IMR-90 (cell line): ENCODE measurements at regions not wholly inside any gene's neighbourhood (a gene's known extent, or its start where the extent isn't known, plus 50 kb on each side); places are given as distances from the start of the nearest gene placed in this dataset.

Source experiments
- ATAC-seq: fragments of 200-7000 bp; cut with Tn5 transposase; 2 replicates; pipeline ENCODE4 v1.9.1; 2020; ENCODE audit warnings: low read depth, mild to moderate bottlenecking, moderate library complexity
- BruUV-seq: library from RNA; stranded (reverse); fragments of 400-500 nt; replicated peaks from 2 replicates; lab custom pipeline; 2021; lab: Mats Ljungman, UMichigan
- CTCF ChIA-PET: fragments of 300-600 bp; formaldehyde crosslinking; extraction: SDS; loops from one replicate; lab custom pipeline; 2021; ENCODE audit warnings: antibody characterized with exemption; lab: Yijun Ruan, JAX
- POLR2A ChIA-PET: fragments of 300-600 bp; sonication (Branson Sonifier 250); formaldehyde crosslinking; loops from one replicate; lab custom pipeline; 2022; ENCODE audit warnings: antibody characterized with exemption; ENCODE audit not compliant: unreplicated experiment; lab: Charles Lee
- DNase-seq: peaks from one replicate; pipeline ENCODE4 v3.0.0; 2013
- H2AFZ ChIP-seq: replicated peaks from 2 replicates; pipeline ENCODE3; 2013; ENCODE audit warnings: low read length, mild to moderate bottlenecking; ENCODE audit not compliant: poor library complexity
- H2AK5ac ChIP-seq: 2 replicates; pipeline ENCODE4 v1.6.1; 2013; ENCODE audit warnings: low read depth, low read length, inconsistent platforms
- H2AK9ac ChIP-seq: replicated peaks from 2 replicates; pipeline ENCODE3; 2013; ENCODE audit warnings: mild to moderate bottlenecking, low read depth, low read length, moderate library complexity; ENCODE audit not compliant: poor library complexity
- H2BK120ac ChIP-seq: 2 replicates; pipeline ENCODE4 v1.6.1; 2013; ENCODE audit warnings: low read depth, low read length, inconsistent platforms
- H2BK15ac ChIP-seq: 3 replicates; pipeline ENCODE4 v1.6.1; 2013; ENCODE audit warnings: low read depth, low read length, inconsistent platforms
- H2BK20ac ChIP-seq: 2 replicates; pipeline ENCODE4 v1.6.1; 2013; ENCODE audit warnings: low read depth, mild to moderate bottlenecking, inconsistent platforms, low read length, moderate library complexity
- H2BK5ac ChIP-seq: 2 replicates; pipeline ENCODE4 v1.6.1; 2013; ENCODE audit warnings: mild to moderate bottlenecking, low read depth, low read length, inconsistent platforms; ENCODE audit not compliant: poor library complexity, severe bottlenecking
- H3K14ac ChIP-seq: replicated peaks from 2 replicates; pipeline ENCODE4 v1.6.1; 2013; ENCODE audit warnings: low read depth, low read length, inconsistent platforms
- H3K18ac ChIP-seq: 2 replicates; pipeline ENCODE4 v1.6.1; 2013; ENCODE audit warnings: low read depth, low read length, control low read depth
- H3K23ac ChIP-seq: 2 replicates; pipeline ENCODE4 v1.6.1; 2013; ENCODE audit warnings: low read depth, low read length, inconsistent platforms
- H3K27ac ChIP-seq: 2 replicates; pipeline ENCODE4 v1.5.1; 2013; ENCODE audit warnings: mild to moderate bottlenecking, control low read depth, low read length; ENCODE audit not compliant: insufficient read depth
- H3K27me3 ChIP-seq: 2 replicates; pipeline ENCODE4 v1.6.1; 2013; ENCODE audit warnings: low read length; ENCODE audit not compliant: control insufficient read depth, insufficient read depth
- H3K36me3 ChIP-seq: 2 replicates; pipeline ENCODE4 v1.6.1; 2013; ENCODE audit warnings: low read length, mixed read lengths; ENCODE audit not compliant: control insufficient read depth, insufficient read depth
- H3K4ac ChIP-seq: 2 replicates; pipeline ENCODE4 v1.6.1; 2013; ENCODE audit warnings: low read depth, low read length, inconsistent platforms
- H3K4me1 ChIP-seq: 2 replicates; pipeline ENCODE4 v1.6.1; 2013; ENCODE audit warnings: low read length, mixed read lengths; ENCODE audit not compliant: control insufficient read depth, insufficient read depth
- H3K4me2 ChIP-seq: 2 replicates; pipeline ENCODE4 v1.6.1; 2013; ENCODE audit warnings: low read depth, mild to moderate bottlenecking, control low read depth, low read length, moderate library complexity
- H3K4me3 ChIP-seq: 2 replicates; pipeline ENCODE4 v1.5.1; 2013; ENCODE audit warnings: low read depth, mild to moderate bottlenecking, control low read depth, low read length, moderate library complexity; ENCODE audit not compliant: insufficient read depth
- H3K56ac ChIP-seq: 2 replicates; pipeline ENCODE4 v1.6.1; 2013; ENCODE audit warnings: low read length, inconsistent platforms; ENCODE audit not compliant: insufficient read depth; ENCODE audit errors: extremely low read depth
- H3K79me1 ChIP-seq, 2 experiments: 2 replicates each; pipeline ENCODE4 v1.6.1; 2013; ENCODE audit warnings: low read length in 2 of 2, inconsistent platforms in 1 of 2, low read depth in 1 of 2
- H3K9ac ChIP-seq: 2 replicates; pipeline ENCODE4 v1.6.1; 2013; ENCODE audit warnings: low read depth, low read length, control low read depth
- H3K9me1 ChIP-seq: 2 replicates; pipeline ENCODE4 v1.6.1; 2013; ENCODE audit warnings: low read length, inconsistent platforms; ENCODE audit not compliant: insufficient read depth
- H3K9me3 ChIP-seq: 2 replicates; pipeline ENCODE4 v1.6.1; 2013; ENCODE audit warnings: low read length; ENCODE audit not compliant: control insufficient read depth, insufficient read depth
- H4K20me1 ChIP-seq: 2 replicates; pipeline ENCODE4 v1.6.1; 2013; ENCODE audit warnings: low read length, inconsistent platforms; ENCODE audit not compliant: insufficient read depth
- H4K5ac ChIP-seq: 2 replicates; pipeline ENCODE4 v1.6.1; 2013; ENCODE audit warnings: mild to moderate bottlenecking, low read depth, low read length, control low read depth
- H4K8ac ChIP-seq, 2 experiments: 2 replicates each; pipeline ENCODE4 v1.6.1; 2013; ENCODE audit warnings: low read depth in 2 of 2, low read length in 2 of 2, control low read depth in 1 of 2, inconsistent platforms in 1 of 2
- H4K91ac ChIP-seq: 2 replicates; pipeline ENCODE4 v1.6.1; 2013; ENCODE audit warnings: low read depth, low read length, inconsistent platforms; ENCODE audit not compliant: insufficient read depth
- CEBPB ChIP-seq: IDR thresholded peaks from 2 replicates; pipeline ENCODE4 v1.6.1; 2012; ENCODE audit warnings: low read depth, low read length, improper control_type of control experiment
- MAFK ChIP-seq: IDR thresholded peaks from 2 replicates; pipeline ENCODE4 v1.6.1; 2012; ENCODE audit warnings: low read depth, low read length, improper control_type of control experiment
- NFE2L2 ChIP-seq: fragments of 150-350 bp; IDR thresholded peaks from 2 replicates; pipeline ENCODE4 v1.6.1; 2016; ENCODE audit warnings: low read depth, mild to moderate bottlenecking, low read length
- POLR2A ChIP-seq: IDR thresholded peaks from 2 replicates; pipeline ENCODE4 v1.6.1; 2012; ENCODE audit warnings: mild to moderate bottlenecking, low read depth, low read length
- SMC3 ChIP-seq: fragments of 150-350 bp; IDR thresholded peaks from 2 replicates; pipeline ENCODE4 v1.6.1; 2016; ENCODE audit warnings: low read depth, mild to moderate bottlenecking, antibody characterized with exemption, low read length, moderate library complexity
- WGBS, 2 experiments: methylation state at CpG; one replicate each; pipeline versions ENCODE4 v1.1.5 to v1.1.7; 2013; ENCODE audit warnings: missing lambda C conversion rate in 2 of 2; ENCODE audit not compliant: insufficient read length in 1 of 2; ENCODE audit errors: extremely low coverage in 2 of 2; 5-methylcytosine and 5-hydroxymethylcytosine counted together
- dilution Hi-C: fragments of 300-500 bp; cut with HindIII; formaldehyde crosslinking; loops from one replicate; pipeline ENCODE4 v1.14.3; 2018; ENCODE audit warnings: low sequenced_read_pairs; ENCODE audit not compliant: unreplicated experiment
- in situ Hi-C: fragments of 300-500 bp; cut with MboI; formaldehyde crosslinking; loops from 3 replicates; pipeline ENCODE4 v1.14.3; 2019; ENCODE audit warnings: low sequenced_read_pairs, inconsistent platforms, mixed read lengths
- intact Hi-C: fragments of 100-400 bp; cut with micrococcal nuclease; formaldehyde crosslinking; loops from 2 replicates; pipeline ENCODE4 v1.10.0; 2022

DNA sequence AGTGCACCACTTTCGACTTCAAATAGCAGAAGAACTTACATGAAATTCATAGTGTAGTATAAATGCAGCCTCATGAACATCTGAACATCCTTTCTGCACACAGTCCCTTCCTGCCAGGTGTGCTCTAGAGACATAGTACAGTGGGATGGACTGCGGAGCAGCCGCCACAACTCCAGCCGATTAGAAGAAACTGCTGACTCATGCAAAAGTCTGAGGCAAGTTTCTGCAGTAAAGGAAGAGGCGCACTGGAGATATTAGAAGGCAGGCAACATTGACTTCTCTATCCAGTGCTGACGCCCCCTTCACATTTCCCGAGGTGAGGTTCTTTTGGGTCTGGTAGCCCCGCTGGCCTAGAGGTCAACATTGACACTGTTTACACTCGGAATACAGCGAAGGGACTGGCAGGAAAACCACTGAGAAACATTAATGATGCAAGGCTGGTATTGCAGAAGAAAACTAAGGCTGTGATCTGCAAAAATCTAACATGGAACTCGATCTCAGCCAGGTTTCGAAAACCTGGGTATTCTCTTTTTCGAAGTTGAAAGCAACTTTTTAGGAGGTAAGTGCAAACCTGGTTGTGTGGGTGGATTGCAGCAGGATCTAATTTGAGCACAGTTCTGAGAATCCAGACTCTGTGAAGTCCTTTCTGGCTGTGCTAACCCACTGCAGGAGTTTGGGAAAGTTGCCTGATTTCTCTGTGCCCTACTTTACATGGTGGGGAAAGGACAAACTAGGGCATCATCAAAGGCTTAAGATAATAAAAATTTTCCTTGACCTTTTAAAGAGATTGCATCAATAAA is 90.7 kb downstream of the CDC7 start:
- no peak overlapping the region for H3K4me2 ChIP-seq
- H3K4ac ChIP-seq, result no peak overlapping the region
- intact Hi-C loops, result no loop called here
- no peak for TF ChIP-seq CEBPB
- TF ChIP-seq NFE2L2, result peak; percentile 86
- TF ChIP-seq SMC3, result no peak
- TF ChIP-seq POLR2A, result no peak
- peak; percentile 98 for TF ChIP-seq MAFK
- no peaks in the 10 kb centered on the region for H3K36me3 ChIP-seq
- no peaks in the 10 kb centered on the region for H4K20me1 ChIP-seq
- dilution Hi-C loops, result no loop called here
- no peak overlapping the region for H2AFZ ChIP-seq
- H2BK120ac ChIP-seq, result no peak overlapping the region
- H3K79me1 ChIP-seq, result no peaks in the 10 kb centered on the region
- no peaks in the 10 kb centered on the region for H3K9me1 ChIP-seq
- H3K18ac ChIP-seq, result no peak overlapping the region
- no peak overlapping the region for H2BK15ac ChIP-seq
- POLR2A ChIA-PET, result no interaction called here
- no peak overlapping the region for H4K5ac ChIP-seq
- H3K27me3 ChIP-seq, result no peaks in the 10 kb centered on the region
- H2AK9ac ChIP-seq, result no peak overlapping the region
- no peak overlapping the region for H3K14ac ChIP-seq
- H2AK5ac ChIP-seq, result no peak overlapping the region
- no TSS peak for BruUV-seq
- no peak overlapping the region for H3K9ac ChIP-seq
- no peak overlapping the region for H2BK20ac ChIP-seq
- no peak overlapping the region for H4K91ac ChIP-seq
- WGBS, 2 experiments, result 85% methylated on average over 7 of the region's 13 CpGs; no CpG with 5 or more reads in 1 of the 2 experiments
- H3K4me1 ChIP-seq, result no peaks in the 10 kb centered on the region
- DNase-seq (no peak), ATAC-seq (no peak)
- no peak overlapping the region for H3K4me3 ChIP-seq
- CTCF ChIA-PET, result no interaction called here
- H3K23ac ChIP-seq, result no peak overlapping the region
- H4K8ac ChIP-seq, result no peak overlapping the region
- in situ Hi-C loops, result no loop called here
- H2BK5ac ChIP-seq, result no peak overlapping the region
- no peak overlapping the region for H3K56ac ChIP-seq
- no peak overlapping the region for H3K27ac ChIP-seq
- H3K9me3 ChIP-seq, result no peaks in the 10 kb centered on the region
